ENCODE measurements at regions not wholly inside any gene's neighbourhood (a gene's known extent, or its start where the extent isn't known, plus 50 kb on each side); places are given as distances from the start of the nearest gene placed in this dataset.
"Not testable (repeated sequence)": the region's sequence is repeated elsewhere in the genome, so short reads cannot be mapped to it uniquely, and the experiment has no call there.

DNA sequence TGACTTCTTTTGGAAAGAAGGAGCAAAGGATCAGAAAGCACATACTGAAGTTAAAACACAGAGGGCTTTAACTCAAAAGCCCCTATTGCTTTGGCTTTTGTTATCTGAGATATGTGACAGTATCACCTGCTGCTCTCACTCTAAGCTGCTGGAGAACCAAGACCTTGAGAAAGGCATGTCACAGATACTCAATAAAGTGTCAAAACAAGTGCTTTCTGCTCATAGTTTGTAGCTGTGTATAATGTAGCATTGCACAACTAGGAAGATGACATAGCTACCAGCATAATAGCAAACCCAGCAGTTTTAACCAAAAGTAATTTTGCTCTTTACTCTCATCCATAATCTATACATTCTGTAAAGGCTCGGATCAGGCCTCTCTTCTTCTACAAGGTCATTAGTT is 159.6 kb downstream of the LHFPL1 start:
- no peak overlapping the region for H3K4me3 ChIP-seq (ENCODE audit: low read length)
- TF ChIP-seq, protein P1, sequence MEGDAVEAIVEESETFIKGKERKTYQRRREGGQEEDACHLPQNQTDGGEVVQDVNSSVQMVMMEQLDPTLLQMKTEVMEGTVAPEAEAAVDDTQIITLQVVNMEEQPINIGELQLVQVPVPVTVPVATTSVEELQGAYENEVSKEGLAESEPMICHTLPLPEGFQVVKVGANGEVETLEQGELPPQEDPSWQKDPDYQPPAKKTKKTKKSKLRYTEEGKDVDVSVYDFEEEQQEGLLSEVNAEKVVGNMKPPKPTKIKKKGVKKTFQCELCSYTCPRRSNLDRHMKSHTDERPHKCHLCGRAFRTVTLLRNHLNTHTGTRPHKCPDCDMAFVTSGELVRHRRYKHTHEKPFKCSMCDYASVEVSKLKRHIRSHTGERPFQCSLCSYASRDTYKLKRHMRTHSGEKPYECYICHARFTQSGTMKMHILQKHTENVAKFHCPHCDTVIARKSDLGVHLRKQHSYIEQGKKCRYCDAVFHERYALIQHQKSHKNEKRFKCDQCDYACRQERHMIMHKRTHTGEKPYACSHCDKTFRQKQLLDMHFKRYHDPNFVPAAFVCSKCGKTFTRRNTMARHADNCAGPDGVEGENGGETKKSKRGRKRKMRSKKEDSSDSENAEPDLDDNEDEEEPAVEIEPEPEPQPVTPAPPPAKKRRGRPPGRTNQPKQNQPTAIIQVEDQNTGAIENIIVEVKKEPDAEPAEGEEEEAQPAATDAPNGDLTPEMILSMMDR (conservative IDR thresholded peaks at IDR 0.05; ENCODE audit: low read depth, low read length) = no peak
- no peak for DNase-seq (ENCODE audit: low read depth)

DNA sequence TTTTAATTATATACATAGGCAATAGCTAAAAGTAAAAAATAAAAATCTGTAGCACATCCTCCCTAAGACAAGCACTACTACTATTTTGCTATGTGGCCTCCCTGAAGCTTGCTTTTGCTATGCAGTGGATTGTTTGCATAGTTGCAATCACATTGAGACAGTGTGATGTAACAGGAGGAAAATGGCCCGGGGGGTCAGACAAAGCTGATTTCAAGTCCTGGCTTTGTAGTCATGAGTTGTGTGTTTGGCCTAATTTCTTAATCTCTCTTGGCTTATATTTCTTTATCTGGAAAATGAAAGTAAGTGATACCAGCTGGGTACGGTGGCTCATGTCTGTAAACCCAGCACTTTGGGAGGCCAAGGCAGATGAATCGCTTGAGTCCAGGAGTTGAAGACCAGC is 166.6 kb downstream of the LHFPL1 start:
- DNase-seq (ENCODE audit: low read depth) = no peak
- TF ChIP-seq, protein P1 (conservative IDR thresholded peaks at IDR 0.05; ENCODE audit: low read depth, low read length) = no peak
- H3K4me3 ChIP-seq (ENCODE audit: low read length) = no peak overlapping the region

DNA sequence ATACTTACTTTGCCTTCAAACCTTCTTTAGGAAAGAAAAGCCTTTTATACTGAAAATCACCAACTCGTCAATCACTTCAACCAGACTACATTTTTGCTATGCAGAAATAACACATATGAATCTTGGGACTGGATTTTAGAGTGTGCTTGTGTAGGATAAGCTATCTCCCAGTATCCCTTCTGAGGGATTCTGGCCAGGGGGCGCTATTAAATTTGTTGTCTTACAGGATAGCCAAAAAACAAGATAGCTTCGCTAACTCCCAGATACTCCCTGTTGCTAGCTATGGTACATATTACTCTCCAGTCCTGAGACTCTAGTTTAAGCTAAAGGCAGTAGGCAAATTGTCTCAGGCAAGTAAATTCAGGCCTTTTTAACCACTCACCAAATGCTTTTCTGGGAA is 167.2 kb downstream of the LHFPL1 start:
- H3K4me3 ChIP-seq (ENCODE audit: low read length) = no peak overlapping the region
- DNase-seq (ENCODE audit: low read depth) = no peak
- TF ChIP-seq, protein P1 (conservative IDR thresholded peaks at IDR 0.05; ENCODE audit: low read depth, low read length) = no peak

DNA sequence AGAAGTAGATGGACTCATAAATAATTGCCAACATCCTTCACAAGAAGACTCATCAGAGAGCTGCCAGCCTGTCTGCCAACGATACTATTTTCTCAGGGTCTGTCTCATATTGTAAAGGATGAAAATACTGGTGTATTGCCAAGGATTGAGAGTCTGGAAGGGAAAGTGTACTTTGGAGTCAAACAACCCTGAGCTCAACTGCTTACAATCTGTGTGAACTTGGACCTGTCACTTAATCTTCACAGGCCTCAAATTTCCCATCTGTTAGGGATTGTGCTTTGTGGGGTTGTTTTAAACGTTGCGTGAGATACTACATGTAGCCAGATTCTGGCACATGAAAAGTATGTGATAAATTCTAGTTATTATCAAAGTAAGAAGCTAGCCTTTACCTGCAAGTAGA is 169.1 kb downstream of the LHFPL1 start:
- H3K4me3 ChIP-seq (ENCODE audit: low read length) = no peak overlapping the region
- no peak for DNase-seq (ENCODE audit: low read depth)
- TF ChIP-seq, protein P1 (conservative IDR thresholded peaks at IDR 0.05; ENCODE audit: low read depth, low read length) = no peak

DNA sequence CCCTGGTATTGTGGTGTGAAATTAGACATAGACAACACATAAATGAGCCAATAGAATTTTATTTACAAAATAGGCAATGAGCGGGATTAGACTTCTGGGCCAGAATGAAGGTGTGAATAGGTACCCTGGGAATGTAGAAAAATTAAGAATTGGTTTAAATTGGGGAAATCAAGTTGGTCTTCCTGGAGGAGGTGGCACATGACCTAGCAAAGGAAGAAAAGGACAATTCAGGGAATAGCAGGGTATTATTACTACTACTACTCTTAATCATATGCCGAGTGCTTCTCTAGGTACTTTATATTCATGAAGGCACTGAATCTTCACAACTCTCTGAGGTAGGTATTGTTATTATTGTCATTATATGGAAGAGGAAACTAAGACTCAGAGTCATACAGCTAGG is 202.1 kb downstream of the LHFPL1 start:
- TF ChIP-seq, protein P1 (conservative IDR thresholded peaks at IDR 0.05; ENCODE audit: low read depth, low read length) = no peak
- H3K4me3 ChIP-seq (ENCODE audit: low read length) = no peak overlapping the region
- DNase-seq (ENCODE audit: low read depth) = no peak

DNA sequence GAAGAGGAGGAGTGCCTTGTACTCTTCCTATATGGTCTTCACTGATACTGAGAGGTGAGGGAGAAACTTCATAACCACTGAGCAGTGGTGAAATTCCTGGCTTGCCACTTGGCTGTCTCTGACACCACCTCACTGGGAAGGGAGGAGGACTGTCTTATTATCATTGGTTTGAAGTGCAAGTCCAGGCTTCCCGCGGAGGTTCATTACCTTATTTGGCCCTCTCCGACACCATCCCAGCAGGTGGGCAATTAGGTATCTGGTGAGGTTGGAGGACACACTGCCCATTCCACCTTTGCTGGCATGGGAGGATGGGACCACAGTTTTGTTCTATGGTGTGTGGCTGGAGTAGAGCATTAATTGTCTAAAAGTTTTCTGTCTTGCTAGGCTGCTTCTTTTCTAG is 206.1 kb downstream of the LHFPL1 start:
- DNase-seq (ENCODE audit: low read depth) = no peak
- TF ChIP-seq, protein P1 (conservative IDR thresholded peaks at IDR 0.05; ENCODE audit: low read depth, low read length) = no peak

DNA sequence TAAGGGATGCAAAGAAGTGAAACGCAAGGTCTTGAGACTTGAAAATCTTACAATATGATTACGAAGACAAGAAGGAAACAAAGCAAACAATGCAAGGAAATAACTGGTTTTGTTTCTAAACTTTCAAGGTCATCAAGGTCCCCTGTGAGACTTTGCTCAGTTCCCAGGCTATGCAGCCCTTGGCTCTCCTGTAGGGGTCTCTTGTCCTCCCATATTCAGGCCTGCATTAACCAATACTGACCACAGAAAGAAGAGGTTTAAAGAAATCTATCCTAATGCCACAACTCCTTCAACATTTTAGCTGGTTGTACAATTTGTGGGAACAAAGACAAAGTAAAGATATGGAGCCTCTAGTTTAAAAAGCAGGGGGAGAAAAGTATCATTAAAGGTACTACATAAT is 209.2 kb downstream of the LHFPL1 start:
- DNase-seq (ENCODE audit: low read depth) = no peak
- TF ChIP-seq, protein P1 (conservative IDR thresholded peaks at IDR 0.05; ENCODE audit: low read depth, low read length) = no peak
- H3K4me3 ChIP-seq (ENCODE audit: low read length) = no peak overlapping the region

More for the DNA sequence above, 206.1 kb downstream of the LHFPL1 start:
- no peak overlapping the region for H3K4me3 ChIP-seq (ENCODE audit: low read length)

DNA sequence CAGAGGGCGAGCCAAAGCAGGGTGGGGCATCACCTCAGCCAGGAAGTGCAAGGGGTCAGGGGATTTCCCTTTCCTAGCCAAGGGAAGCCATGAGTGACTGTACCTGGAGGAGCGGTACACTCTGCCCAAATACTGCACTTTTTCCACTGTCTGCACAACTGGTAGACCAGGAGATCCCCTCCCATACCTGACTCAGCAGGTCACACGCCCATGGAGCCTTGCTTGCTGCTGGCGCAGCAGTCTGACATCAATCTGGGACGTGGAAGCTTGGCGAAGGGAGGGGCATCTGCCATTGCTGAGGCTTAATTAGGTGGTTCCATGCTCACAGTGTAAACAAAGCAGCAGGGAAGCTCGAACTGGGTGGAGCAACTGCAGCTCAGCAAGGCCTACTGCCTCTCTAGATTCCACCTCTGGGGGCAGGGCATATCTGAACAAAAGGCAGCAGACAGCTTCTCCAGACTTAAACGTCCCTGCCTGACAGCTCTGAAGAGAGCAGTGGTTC is 217.7 kb downstream of the LHFPL1 start:
- not testable (repeated sequence) for H3K4me3 ChIP-seq (ENCODE audit: low read length); DNase-seq (ENCODE audit: low read depth)

Data from retinal pigment epithelial cell (primary cell).